ENCODE measurements at regions not wholly inside any gene's neighbourhood (a gene's known extent, or its start where the extent isn't known, plus 50 kb on each side); places are given as distances from the start of the nearest gene placed in this dataset.

DNA sequence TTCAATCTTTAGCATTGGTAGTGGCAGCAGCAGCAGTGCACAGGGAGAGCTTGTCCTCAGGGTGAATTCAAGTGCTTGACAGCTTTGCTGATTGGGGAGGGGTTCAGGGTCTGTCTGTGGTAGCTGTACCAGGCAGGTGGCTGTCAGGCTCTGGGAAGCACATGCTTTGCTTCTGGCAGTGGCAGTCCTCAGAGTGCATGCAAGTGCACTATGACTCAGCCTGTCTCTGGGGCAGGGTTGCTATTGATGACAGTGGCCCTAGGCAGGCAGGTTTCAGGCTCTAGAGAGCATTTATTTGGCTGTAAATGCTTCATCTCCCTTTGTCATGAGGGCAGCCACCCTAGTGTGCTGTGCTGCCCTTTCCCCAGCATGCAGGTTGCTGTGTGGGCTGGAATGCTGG, 251.9 kb upstream of the LRRC7 start:
- no peak for TF ChIP-seq EZH2 (IDR thresholded peaks at IDR 0.05; ENCODE audit: borderline replicate concordance, low read length)
- TF ChIP-seq, protein P1, sequence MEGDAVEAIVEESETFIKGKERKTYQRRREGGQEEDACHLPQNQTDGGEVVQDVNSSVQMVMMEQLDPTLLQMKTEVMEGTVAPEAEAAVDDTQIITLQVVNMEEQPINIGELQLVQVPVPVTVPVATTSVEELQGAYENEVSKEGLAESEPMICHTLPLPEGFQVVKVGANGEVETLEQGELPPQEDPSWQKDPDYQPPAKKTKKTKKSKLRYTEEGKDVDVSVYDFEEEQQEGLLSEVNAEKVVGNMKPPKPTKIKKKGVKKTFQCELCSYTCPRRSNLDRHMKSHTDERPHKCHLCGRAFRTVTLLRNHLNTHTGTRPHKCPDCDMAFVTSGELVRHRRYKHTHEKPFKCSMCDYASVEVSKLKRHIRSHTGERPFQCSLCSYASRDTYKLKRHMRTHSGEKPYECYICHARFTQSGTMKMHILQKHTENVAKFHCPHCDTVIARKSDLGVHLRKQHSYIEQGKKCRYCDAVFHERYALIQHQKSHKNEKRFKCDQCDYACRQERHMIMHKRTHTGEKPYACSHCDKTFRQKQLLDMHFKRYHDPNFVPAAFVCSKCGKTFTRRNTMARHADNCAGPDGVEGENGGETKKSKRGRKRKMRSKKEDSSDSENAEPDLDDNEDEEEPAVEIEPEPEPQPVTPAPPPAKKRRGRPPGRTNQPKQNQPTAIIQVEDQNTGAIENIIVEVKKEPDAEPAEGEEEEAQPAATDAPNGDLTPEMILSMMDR (IDR thresholded peaks at IDR 0.05; ENCODE audit: low read length) = no peak
